GM12875 (cell line): ENCODE measurements at regions not wholly inside any gene's neighbourhood (a gene's known extent, or its start where the extent isn't known, plus 50 kb on each side); places are given as distances from the start of the nearest gene placed in this dataset.

Experiments used
- H3K4me3 ChIP-seq: one replicate; pipeline ENCODE4 v1.5.1; 2011; ENCODE audit warnings: low read depth, low read length, control low read depth
- TF ChIP-seq, protein P1 (sequence below): IDR thresholded peaks from 2 replicates; pipeline ENCODE4 v1.5.1; 2011; ENCODE audit warnings: low read depth, mild to moderate bottlenecking, control low read depth, inconsistent platforms, low read length, moderate library complexity, borderline replicate concordance; ENCODE audit not compliant: insufficient read depth

GRCh38 chr7:148950806-148951205 lies 66.7 kb upstream of the EZH2 start:
- H3K4me3 ChIP-seq, result no peak overlapping the region
- TF ChIP-seq, protein P1, sequence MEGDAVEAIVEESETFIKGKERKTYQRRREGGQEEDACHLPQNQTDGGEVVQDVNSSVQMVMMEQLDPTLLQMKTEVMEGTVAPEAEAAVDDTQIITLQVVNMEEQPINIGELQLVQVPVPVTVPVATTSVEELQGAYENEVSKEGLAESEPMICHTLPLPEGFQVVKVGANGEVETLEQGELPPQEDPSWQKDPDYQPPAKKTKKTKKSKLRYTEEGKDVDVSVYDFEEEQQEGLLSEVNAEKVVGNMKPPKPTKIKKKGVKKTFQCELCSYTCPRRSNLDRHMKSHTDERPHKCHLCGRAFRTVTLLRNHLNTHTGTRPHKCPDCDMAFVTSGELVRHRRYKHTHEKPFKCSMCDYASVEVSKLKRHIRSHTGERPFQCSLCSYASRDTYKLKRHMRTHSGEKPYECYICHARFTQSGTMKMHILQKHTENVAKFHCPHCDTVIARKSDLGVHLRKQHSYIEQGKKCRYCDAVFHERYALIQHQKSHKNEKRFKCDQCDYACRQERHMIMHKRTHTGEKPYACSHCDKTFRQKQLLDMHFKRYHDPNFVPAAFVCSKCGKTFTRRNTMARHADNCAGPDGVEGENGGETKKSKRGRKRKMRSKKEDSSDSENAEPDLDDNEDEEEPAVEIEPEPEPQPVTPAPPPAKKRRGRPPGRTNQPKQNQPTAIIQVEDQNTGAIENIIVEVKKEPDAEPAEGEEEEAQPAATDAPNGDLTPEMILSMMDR, result no peak

DNA sequence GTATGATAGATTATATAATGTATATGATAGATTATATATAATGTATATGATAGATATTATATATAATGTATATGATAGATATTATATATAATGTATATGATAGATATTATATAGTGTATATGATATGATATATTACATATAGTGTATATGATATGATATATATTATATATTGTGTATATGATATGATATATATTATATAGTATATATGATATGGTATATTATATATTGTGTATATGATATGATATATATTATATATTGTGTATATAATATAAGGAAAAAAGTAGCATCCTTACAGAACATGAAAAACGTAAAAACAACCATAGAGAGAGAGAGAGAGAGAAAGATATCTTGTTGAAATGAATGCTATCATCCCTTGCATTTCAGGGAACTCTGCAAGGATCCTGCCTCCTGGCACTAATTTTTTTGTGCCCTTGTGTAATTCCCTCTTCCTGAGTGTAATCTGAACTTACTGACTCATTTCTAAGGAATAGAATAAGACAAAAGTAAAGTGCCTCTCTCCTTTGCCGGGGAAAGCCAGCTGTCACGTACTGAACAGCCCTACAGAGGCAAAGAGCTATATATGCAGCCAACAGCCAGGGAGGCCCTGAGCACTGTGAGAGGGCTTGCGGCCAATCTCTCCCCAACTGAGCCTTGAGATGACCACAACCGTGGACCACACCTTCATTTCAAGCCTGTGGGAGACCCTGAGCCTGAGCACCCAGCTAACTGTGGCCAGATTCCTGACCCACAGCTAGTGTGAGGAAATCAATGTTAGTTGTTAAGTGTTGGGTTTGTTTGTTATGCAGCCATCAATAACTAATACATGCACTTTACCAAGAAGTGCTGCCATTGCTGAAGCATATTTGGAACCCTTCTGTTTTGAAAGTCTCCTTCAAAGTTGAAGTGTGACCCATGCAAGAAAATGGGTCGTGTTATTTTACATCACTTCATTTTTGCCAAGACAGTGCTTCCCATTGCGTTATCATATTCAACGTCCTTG lies 61.1 kb upstream of the EZH2 start:
- no peak overlapping the region for H3K4me3 ChIP-seq
- TF ChIP-seq, protein P1, result no peak

- no peak overlapping the region for H3K4me3 ChIP-seq
- TF ChIP-seq, protein P1, result peak; percentile 50; the same call in 1 of the 2 replicates
These were observed 57.6 kb upstream of the EZH2 start for GRCh38 chr7:148941598-148942275.

DNA sequence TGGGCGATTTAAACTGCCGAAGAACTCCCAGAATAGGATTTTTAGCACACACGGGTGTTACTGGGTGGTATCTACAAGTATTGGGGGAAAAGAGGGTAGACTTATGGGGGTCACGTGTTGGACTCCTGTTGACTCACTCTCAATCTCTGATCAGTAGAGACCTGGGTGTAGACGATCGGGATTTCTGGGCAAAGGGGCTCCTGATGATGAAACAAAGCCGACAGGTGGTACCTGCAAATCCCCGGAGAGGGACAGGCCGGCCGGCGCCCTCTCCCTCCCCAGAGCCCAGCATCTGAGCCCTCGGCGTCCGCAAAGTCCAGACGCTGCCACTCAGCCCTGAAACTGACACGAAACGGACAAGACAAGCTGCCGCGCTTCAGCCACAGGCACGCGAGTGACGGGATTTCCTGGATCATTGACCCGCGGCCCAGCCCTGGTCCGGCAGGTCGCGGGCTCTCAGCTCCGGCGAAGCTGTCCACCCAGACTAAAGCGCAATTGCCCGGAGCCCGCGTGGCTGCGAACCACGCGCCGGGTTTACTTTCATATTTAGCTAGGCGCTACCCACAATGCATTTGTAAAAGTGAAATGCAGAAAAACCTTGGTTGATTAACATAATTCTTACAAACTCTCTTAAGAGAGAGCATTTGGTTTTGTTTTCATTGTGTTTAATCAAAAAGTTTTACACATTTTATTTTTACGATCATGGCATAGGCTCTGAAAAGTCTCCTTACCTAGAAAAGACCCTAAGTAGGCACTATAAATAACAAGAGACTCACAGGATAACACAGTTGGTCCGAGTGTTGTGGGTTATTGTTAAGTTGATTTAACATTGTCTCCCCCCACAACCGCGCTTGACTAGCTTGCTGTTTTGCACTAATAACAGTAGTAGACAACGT lies 56.9 kb upstream of the EZH2 start:
- H3K4me3 ChIP-seq, result peak overlapping the region; percentile 73
- TF ChIP-seq, protein P1, result no peak

DNA sequence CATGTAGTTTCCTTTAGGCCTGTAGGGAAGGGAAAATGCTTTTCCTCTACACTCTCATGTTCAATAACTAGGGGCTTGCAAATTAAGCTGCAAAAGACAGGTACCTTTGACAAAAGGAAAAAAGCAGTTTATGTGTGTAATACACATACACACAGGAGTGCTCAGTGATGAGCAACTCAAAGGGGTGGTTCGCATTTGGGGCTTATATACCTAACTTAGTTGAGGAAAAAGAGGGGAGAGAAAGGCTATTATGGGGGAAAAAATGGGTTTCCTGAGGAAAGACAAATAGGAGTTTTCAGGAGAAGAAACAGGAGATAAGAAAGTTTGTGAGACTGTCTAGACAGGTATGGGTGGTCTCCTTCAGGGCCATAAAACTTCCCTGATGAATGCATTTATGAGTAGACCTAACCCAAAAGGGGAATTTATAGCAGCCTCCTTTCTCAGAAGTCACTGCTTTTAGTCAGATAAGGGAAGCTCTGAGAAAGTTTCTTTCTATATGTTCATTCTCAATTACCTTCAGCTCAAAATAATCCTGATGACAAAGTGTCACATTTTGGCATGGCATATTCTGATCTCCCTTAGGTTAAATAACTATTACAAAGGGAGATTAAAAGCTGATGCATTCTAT lies 55.2 kb upstream of the EZH2 start:
- TF ChIP-seq, protein P1, result no peak
- no peak overlapping the region for H3K4me3 ChIP-seq

DNA sequence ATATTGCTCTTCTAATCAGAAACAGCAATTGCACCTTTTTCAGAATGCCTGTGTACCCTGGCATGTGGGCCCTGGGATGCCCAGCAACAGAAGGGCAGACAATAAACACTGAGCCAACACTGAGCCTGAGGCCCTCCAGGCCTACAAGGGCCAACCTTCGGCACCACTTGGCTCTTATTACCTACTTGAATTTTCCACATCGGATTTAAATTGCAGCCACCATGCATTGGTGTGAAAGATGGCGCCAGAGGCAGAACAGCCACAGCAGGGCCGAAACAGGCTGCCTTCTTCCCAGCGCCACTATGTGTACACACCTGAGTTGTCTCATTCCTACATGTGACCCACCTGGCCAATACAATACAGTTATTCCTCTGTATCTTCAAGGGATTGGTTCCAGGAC lies 51.4 kb upstream of the EZH2 start:
- TF ChIP-seq, protein P1, result no peak
- H3K4me3 ChIP-seq, result no peak overlapping the region
